Astrocyte (in vitro differentiated cells and primary cell): ENCODE measurements at regions not wholly inside any gene's neighbourhood (a gene's known extent, or its start where the extent isn't known, plus 50 kb on each side); places are given as distances from the start of the nearest gene placed in this dataset.

Experiments used
- EZH2 ChIP-seq: IDR thresholded peaks from 2 replicates; pipeline ENCODE4 v1.6.1; 2012; ENCODE audit warnings: mild to moderate bottlenecking, low read length, inconsistent platforms; ENCODE audit not compliant: insufficient read depth
- TF ChIP-seq, protein P1 (sequence below): IDR thresholded peaks from 2 replicates; pipeline ENCODE4 v1.5.1; 2011; ENCODE audit warnings: low read depth, mild to moderate bottlenecking, inconsistent platforms, low read length, moderate library complexity; ENCODE audit not compliant: insufficient read depth

DNA sequence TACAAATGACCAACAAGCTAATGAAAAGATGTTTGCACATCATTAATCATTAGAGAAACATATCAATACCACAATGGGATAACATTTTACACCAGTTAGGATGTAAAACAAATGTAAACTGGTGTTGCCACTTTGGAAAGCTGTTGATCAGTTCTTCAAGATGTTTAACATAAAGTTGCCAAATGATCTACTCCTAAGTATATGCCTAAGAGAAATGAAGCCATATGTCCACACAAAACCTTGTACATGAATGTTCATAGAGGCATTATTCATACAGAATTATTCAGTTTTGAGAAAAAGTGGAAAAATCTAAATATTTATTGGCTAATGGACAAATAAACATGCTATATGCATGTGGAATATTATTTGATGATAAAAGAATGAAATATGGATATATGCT, 136.9 kb upstream of the KITLG start:
- TF ChIP-seq, protein P1, sequence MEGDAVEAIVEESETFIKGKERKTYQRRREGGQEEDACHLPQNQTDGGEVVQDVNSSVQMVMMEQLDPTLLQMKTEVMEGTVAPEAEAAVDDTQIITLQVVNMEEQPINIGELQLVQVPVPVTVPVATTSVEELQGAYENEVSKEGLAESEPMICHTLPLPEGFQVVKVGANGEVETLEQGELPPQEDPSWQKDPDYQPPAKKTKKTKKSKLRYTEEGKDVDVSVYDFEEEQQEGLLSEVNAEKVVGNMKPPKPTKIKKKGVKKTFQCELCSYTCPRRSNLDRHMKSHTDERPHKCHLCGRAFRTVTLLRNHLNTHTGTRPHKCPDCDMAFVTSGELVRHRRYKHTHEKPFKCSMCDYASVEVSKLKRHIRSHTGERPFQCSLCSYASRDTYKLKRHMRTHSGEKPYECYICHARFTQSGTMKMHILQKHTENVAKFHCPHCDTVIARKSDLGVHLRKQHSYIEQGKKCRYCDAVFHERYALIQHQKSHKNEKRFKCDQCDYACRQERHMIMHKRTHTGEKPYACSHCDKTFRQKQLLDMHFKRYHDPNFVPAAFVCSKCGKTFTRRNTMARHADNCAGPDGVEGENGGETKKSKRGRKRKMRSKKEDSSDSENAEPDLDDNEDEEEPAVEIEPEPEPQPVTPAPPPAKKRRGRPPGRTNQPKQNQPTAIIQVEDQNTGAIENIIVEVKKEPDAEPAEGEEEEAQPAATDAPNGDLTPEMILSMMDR = no peak
- no peak for TF ChIP-seq EZH2
